Epithelial cell of prostate (primary cell): ENCODE measurements at regions not wholly inside any gene's neighbourhood (a gene's known extent, or its start where the extent isn't known, plus 50 kb on each side); places are given as distances from the start of the nearest gene placed in this dataset.

ENCODE experiments used
- DNase-seq: peaks from one replicate; pipeline ENCODE4 v3.0.0-alpha.2; 2011; ENCODE audit warnings: low read depth, low spot score
- H3K27ac ChIP-seq: fragments of 450-650 bp; 2 replicates; pipeline ENCODE4 v1.5.1; 2017; ENCODE audit warnings: mild to moderate bottlenecking

- no peak for DNase-seq
Observed at GRCh38 chr2:15023221-15023620, 390.7 kb downstream of the LRATD1 start.

GRCh38 chr2:15028406-15028805 lies 395.9 kb downstream of the LRATD1 start:
- no peak for DNase-seq
- H3K27ac ChIP-seq: no peak overlapping the region

More at GRCh38 chr2:15023221-15023620, 390.7 kb downstream of the LRATD1 start:
- no peak overlapping the region for H3K27ac ChIP-seq

- DNase-seq: no peak
- H3K27ac ChIP-seq: no peak overlapping the region
Observed at GRCh38 chr2:15031745-15032240, 399.3 kb downstream of the LRATD1 start.

DNA sequence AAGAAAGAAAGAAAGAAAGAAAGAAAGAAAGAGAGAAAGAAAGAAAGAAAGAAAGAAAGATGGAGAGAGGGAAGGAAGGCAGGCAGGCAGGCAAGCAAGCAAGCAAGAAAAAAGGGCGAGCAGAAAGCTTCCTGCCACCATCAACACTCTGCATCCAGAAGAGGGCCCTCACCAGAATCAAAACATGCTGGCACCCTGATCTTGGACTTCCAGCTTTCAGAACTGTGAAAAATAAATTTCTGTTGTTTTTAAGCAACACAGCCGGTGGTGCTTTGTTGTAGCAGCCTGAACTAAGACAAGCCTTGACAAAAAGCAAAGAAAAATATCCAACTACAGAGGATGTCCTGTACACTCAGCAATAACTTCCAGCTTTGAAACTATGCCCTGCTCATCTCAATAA lies 401.7 kb downstream of the LRATD1 start:
- no peak for DNase-seq
- H3K27ac ChIP-seq: no peak overlapping the region

DNA sequence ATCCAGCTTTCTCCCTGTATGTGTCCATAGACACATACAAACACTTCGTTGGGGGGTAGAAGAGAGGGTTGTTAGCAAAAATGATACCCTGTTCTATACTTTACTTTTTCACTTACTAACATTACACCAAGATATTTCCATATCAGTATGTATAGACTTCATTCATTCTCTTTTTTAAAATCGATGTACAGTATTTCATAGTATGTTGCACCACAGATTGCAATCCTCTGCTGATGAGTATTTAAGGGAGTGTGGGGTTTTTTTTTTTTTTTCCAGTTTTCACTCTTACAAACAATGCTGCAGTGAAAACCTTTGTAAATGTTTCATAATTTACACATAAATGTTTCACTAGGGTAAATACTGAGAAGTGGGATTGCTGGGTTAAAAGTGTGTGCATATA lies 402.3 kb downstream of the LRATD1 start:
- no peak overlapping the region for H3K27ac ChIP-seq
- DNase-seq: no peak

- H3K27ac ChIP-seq: no peak overlapping the region
- DNase-seq: no peak
Observed at GRCh38 chr2:15038366-15039364, 406.1 kb downstream of the LRATD1 start.

GRCh38 chr2:15040429-15041084 lies 408.0 kb downstream of the LRATD1 start:
- no peak for DNase-seq
- H3K27ac ChIP-seq: no peak overlapping the region

GRCh38 chr2:15041429-15041837 lies 408.9 kb downstream of the LRATD1 start:
- H3K27ac ChIP-seq: no peak overlapping the region

GRCh38 chr2:15042801-15043217 lies 410.3 kb downstream of the LRATD1 start:
- DNase-seq: no peak
- no peak overlapping the region for H3K27ac ChIP-seq

More at GRCh38 chr2:15041429-15041837, 408.9 kb downstream of the LRATD1 start:
- DNase-seq: no peak

- H3K27ac ChIP-seq: no peak overlapping the region
- DNase-seq: no peak
Observed at GRCh38 chr2:15043336-15044058, 411.0 kb downstream of the LRATD1 start.

DNA sequence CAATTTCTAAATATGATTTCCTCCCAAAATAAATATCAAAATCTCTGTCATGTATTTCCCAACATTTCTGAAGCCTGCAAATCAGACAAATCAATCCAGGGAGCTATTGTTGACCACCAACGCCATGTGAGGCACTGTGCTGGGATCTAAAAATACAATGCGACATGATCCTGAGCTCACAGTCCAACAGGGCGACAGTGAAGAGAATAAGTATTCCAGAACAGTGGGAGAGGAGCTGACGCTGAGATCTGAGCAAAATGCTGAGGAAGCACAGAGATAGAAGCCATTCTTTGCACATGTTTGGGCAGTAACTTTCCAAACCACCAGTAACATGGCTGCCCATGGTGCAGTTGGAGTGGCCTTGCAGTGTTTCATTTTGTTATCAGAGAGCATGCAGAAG lies 412.5 kb downstream of the LRATD1 start:
- H3K27ac ChIP-seq: no peak overlapping the region
- DNase-seq: no peak

DNA sequence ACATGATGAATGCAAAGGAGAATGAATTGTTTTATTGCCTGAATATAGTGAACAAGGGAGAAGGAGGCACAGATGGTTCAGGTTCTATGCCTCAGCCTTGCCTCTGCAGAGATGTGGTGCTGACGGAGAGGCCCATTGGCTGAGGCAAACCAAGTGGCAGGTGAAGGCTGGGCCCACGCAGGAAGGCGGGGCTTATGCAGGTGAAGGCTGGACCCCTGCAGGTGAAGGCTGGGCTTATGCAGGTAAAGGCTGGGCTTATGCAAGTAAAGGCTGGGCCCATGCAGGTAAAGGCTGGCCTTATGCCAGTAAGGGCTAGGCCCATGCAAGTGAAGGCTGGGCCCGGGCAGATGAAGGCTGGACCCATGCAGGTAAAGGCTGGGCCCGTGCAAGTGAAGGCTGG lies 414.7 kb downstream of the LRATD1 start:
- no peak for DNase-seq
- no peak overlapping the region for H3K27ac ChIP-seq

DNA sequence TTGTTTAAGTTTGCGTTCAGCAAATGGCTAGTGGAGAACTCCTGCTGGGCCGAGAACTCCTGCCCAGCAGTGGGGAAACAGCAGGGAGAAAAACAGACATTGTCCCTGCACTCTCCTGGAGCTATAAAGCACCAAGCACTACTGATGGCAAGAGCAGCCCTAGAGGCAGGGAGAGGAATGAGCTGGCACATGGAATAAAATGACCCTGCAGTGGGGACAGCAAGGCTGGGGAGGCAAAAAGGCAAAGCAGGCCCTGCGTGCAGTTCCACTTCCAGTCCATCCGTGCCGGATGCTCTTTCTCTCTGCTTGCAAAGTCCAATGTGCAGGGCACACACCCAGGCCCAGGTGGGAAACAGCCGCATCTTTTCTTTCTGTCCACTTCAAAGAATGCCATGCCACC lies 415.5 kb downstream of the LRATD1 start:
- H3K27ac ChIP-seq: no peak overlapping the region
- no peak for DNase-seq

- no peak for DNase-seq
Observed at GRCh38 chr2:15049096-15049993, 416.8 kb downstream of the LRATD1 start.

DNA sequence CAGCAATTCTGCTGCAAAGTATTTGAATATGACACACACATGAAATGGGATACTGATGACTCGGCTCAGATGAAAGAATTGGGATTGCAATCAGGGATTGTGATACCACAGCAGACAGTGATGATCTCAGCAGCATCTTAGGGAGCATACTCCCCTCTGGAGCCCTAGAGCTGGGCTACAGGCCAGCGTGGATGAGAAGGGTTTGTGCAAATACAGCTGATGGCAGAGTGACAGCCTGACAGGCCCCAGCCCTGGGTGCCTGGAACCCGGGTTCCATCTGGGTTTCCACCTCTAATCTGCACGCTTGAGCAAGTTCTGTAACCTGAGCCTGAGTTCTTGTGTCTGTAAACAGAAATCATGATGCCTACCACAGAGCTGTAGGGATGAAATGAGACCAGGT lies 418.0 kb downstream of the LRATD1 start:
- DNase-seq: no peak
- no peak overlapping the region for H3K27ac ChIP-seq

More at GRCh38 chr2:15049096-15049993, 416.8 kb downstream of the LRATD1 start:
- H3K27ac ChIP-seq: no peak overlapping the region

DNA sequence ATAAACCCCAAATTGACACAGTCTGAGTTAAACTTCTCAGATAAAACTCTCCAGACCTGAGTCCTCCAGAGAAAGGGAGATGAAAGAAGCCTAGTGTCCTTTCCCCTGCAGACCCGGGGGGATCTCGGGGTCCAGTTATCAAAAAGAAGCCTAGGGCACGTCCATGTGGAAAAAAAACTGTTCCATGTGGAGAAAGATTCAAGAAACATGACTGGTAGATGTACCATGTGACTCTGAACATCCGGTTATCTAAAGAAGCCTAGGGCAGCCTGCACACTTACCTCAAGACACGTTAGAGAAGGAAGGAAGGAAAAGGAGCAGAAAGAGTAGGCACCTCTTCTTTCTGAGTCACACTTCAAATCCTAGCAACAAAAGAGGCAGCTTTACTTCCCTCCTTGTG lies 421.0 kb downstream of the LRATD1 start:
- no peak for DNase-seq

GRCh38 chr2:15058015-15058720 lies 425.7 kb downstream of the LRATD1 start:
- no peak for DNase-seq
- no peak overlapping the region for H3K27ac ChIP-seq

More for the DNA sequence above, 421.0 kb downstream of the LRATD1 start:
- no peak overlapping the region for H3K27ac ChIP-seq

GRCh38 chr2:15058721-15059157 lies 426.2 kb downstream of the LRATD1 start:
- H3K27ac ChIP-seq: no peak overlapping the region
- no peak for DNase-seq
